ENCODE measurements at regions not wholly inside any gene's neighbourhood (a gene's known extent, or its start where the extent isn't known, plus 50 kb on each side); places are given as distances from the start of the nearest gene placed in this dataset.

DNA sequence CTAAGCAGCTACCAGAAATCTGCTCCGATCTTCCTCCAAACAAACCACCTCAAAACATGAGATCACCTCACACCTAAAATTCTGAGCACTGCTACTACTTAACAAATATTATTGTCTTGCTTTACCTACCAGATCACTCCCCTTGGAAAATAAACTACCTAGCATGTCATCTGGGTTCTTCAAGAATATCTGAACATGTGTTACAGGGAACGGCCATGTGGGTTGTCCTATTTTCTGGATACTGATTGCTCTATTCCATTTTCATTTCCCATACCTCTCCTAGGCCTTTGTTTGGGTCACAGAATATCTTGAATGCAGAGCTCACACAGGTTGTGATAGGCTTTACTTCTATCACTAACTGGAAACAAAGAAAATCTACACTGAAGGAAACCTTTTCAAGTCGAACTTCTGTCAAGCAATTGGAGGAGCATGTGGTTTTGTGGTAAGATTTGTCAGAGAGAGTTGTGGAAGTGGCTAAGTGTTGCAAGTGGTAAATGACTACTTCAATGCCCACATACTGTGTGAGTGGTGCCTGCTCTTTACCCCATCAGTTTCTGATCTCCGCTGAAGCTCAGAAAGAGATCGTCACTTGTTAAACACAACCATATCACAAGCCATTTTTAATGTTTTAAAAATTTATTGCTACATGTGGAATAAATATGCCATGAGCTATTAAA, 739.1 kb upstream of the ZEB2 start:
- TF ChIP-seq, protein P1, sequence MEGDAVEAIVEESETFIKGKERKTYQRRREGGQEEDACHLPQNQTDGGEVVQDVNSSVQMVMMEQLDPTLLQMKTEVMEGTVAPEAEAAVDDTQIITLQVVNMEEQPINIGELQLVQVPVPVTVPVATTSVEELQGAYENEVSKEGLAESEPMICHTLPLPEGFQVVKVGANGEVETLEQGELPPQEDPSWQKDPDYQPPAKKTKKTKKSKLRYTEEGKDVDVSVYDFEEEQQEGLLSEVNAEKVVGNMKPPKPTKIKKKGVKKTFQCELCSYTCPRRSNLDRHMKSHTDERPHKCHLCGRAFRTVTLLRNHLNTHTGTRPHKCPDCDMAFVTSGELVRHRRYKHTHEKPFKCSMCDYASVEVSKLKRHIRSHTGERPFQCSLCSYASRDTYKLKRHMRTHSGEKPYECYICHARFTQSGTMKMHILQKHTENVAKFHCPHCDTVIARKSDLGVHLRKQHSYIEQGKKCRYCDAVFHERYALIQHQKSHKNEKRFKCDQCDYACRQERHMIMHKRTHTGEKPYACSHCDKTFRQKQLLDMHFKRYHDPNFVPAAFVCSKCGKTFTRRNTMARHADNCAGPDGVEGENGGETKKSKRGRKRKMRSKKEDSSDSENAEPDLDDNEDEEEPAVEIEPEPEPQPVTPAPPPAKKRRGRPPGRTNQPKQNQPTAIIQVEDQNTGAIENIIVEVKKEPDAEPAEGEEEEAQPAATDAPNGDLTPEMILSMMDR (conservative IDR thresholded peaks at IDR 0.05; ENCODE audit: low read depth, low read length) = no peak
- TF ChIP-seq EZH2 (IDR thresholded peaks at IDR 0.05; ENCODE audit: borderline replicate concordance, low read depth, low read length, poor library complexity, severe bottlenecking) = no peak
